ENCODE measurements at regions not wholly inside any gene's neighbourhood (a gene's known extent, or its start where the extent isn't known, plus 50 kb on each side); places are given as distances from the start of the nearest gene placed in this dataset.
"Not testable (repeated sequence)": the region's sequence is repeated elsewhere in the genome, so short reads cannot be mapped to it uniquely, and the experiment has no call there.

GRCh38 chrX:115987464-115987863 lies 183.1 kb upstream of the AGTR2 start:
- TF ChIP-seq, protein P1, sequence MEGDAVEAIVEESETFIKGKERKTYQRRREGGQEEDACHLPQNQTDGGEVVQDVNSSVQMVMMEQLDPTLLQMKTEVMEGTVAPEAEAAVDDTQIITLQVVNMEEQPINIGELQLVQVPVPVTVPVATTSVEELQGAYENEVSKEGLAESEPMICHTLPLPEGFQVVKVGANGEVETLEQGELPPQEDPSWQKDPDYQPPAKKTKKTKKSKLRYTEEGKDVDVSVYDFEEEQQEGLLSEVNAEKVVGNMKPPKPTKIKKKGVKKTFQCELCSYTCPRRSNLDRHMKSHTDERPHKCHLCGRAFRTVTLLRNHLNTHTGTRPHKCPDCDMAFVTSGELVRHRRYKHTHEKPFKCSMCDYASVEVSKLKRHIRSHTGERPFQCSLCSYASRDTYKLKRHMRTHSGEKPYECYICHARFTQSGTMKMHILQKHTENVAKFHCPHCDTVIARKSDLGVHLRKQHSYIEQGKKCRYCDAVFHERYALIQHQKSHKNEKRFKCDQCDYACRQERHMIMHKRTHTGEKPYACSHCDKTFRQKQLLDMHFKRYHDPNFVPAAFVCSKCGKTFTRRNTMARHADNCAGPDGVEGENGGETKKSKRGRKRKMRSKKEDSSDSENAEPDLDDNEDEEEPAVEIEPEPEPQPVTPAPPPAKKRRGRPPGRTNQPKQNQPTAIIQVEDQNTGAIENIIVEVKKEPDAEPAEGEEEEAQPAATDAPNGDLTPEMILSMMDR (IDR thresholded peaks at IDR 0.05): not testable (repeated sequence)
- TF ChIP-seq POLR2A (IDR thresholded peaks at IDR 0.05): not testable (repeated sequence)

Data from adrenal gland (tissue), 5 donors.